ENCODE measurements at regions not wholly inside any gene's neighbourhood (a gene's known extent, or its start where the extent isn't known, plus 50 kb on each side); places are given as distances from the start of the nearest gene placed in this dataset.
"Not testable (repeated sequence)": the region's sequence is repeated elsewhere in the genome, so short reads cannot be mapped to it uniquely, and the experiment has no call there.

- FAIRE-seq = no peak
Observed at GRCh38 chr7:83824214-83824613, 175.3 kb upstream of the SEMA3E start.

- no peak for FAIRE-seq
Observed at GRCh38 chr7:83821866-83822265, 172.9 kb upstream of the SEMA3E start.

- FAIRE-seq = no peak
Observed at GRCh38 chr7:83820641-83821040, 171.7 kb upstream of the SEMA3E start.

DNA sequence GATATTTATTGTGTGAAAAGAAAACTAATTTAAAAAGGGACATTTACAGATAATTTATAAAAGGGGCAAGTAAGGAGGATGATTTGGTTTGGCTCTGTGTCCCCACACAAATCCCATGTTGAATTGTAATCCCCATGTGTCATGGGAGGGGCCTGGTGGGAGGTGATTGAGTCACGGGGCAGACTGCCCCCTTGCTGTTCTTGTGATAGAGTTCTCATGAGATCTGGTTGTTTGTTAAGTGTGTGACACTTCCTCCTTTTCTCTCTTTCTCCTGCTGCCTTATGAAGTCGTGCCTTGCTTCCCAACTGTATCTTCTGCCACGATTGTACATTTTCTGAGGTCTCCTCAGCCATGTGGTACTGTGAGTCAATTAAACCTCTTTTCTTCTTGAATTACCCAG is 171.0 kb upstream of the SEMA3E start:
- no peak for FAIRE-seq

GRCh38 chr7:83814480-83814879 is 165.5 kb upstream of the SEMA3E start:
- FAIRE-seq = no peak

GRCh38 chr7:83812563-83812962 is 163.6 kb upstream of the SEMA3E start:
- not testable (repeated sequence) for FAIRE-seq

DNA sequence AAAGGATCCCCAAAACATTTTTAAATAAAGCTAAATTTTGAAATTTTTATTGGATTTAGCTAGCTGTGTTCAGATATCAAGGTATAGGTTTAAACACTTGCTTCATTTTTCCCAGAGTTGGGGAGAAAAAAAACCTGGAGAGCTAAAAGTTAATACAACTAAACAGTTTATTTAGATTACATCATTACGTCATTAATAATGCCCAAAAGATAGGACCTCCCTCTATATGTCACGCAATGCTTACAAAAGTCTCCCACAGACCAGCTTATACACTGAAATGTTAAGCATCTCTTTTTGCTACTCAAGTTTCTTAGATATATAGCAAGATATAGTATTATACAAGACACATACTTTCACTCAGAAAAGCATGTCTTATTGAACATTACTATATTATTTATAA is 160.0 kb upstream of the SEMA3E start:
- no peak for FAIRE-seq

- FAIRE-seq = no peak
Observed at GRCh38 chr7:83807774-83808173, 158.8 kb upstream of the SEMA3E start.

DNA sequence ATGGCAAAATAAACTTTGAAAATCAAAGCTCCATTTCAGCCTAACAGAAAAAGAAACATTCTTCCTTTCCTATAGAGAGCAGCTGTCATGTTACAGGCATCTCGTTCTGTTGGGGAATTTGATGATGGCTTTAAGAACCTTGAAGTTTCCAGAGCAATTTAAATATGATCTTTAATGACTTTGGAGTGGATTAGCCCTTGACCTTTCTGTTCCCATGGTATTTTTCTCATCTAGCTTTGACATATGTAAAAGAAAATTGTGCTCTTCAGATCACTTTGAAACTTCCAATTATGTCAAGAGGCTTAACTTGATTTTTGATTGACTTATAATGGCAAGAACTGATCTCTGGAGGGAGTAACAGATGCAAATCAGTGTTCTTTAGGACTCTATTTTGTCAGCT is 157.6 kb upstream of the SEMA3E start:
- no peak for FAIRE-seq

GRCh38 chr7:83799333-83799732 is 150.4 kb upstream of the SEMA3E start:
- no peak for FAIRE-seq

GRCh38 chr7:83798489-83798888 is 149.6 kb upstream of the SEMA3E start:
- no peak for FAIRE-seq

DNA sequence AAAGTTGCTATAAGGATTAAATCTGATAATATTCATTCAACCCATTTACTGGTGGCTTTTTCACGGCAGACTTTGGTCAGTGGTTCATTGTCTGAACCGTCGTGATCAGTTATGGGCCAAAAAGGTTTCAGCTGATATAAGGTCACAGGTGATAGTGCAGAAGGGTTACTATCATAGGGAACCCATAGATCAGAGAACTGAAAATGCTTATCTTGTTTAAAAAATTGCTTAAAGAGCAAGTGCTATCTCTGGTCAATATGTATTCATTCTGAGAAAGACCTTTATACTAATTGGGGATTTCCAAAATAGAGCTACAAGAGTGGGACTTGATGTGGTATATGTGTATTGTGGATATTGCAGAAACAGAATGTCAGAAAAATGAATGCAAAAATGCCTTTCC is 147.8 kb upstream of the SEMA3E start:
- no peak for FAIRE-seq

GRCh38 chr7:83794829-83795228 is 145.9 kb upstream of the SEMA3E start:
- FAIRE-seq = no peak

DNA sequence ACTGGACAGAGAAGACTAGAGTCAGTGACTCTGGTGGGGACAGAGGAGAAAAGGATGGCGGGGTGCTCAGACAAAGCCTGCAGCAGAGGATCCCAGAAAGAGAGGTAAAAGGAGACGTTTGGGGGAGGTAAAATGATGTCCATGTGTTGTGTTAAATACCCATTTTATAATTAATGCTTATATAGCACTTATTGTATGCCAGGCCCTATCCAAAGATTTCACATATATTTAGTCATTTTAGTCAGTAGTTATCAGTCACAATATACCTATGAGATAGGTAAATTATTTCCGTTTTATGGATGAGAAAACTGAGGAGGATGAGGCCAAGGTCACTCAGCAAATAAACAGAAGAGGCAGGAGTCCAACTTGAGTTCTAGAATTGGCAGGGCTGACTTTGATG is 144.6 kb upstream of the SEMA3E start:
- no peak for FAIRE-seq

DNA sequence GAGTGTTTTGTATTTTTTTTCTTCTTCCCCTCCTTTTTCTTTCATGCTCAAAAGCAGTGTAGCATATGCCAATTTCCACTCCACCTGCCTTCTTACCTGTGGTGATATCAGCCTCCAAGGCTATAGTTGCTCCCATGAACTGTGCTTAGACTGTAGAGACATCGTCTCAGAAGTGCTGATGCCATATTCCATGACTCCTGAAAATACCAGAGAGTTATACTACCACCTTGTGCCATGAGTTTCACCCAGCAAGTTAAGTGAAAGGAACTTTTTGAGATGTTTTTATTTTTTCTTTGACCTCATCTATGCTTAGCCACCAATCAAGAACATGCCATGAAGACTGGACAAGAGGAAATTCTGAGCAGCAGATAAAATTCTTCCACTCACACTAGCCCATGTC is 142.8 kb upstream of the SEMA3E start:
- FAIRE-seq = no peak

- FAIRE-seq = no peak
Observed at GRCh38 chr7:83786858-83787257, 137.9 kb upstream of the SEMA3E start.

- FAIRE-seq = no peak
Observed at GRCh38 chr7:83782628-83783027, 133.7 kb upstream of the SEMA3E start.

DNA sequence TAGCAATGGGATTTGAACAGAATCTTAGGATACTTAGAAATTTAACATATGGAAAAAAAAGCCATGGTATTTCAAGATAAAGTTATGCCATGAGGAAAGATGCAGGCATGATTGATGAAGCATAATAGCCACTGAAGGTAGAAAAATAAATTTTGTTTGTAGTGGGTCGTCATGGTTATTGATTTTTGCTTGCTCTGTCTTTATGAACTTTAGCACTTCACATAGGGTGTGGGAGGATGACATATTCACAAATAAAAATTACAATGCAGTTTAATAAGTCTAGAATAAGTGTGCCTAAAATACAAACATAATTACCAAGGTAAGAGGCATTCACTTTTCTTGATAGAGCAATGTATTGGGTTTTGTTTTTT is 129.1 kb upstream of the SEMA3E start:
- no peak for FAIRE-seq

DNA sequence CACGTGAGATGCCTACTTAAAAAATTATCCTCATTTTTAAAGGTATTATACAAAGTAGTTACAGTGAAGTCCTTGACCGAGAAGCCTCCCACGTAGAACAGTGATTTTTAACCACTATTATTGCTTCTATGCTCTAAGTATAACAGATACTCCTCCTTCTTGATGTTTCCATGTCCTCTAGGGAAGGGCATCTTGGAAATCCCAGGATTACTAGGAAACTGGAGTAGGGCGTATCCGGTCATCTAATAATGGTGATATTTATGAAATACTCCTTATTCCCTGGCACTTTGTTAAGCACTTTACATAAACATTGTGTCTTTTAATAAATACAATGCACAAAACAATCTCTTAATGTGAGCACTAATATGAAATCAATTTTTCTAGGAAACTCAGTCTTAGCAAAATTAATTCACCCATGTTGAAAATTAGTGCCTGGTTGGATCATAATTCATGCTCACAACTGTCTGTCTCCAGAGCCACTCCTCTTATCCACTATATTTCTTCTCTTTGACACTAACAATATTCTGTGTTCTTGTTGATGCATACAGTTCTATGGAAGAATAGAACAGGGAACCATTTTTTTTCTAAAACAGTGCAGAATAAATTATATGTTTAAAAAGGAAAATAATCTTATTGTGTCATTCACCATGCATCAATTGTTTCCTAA is 128.6 kb upstream of the SEMA3E start:
- no peak for FAIRE-seq

GRCh38 chr7:83769407-83769806 is 120.5 kb upstream of the SEMA3E start:
- FAIRE-seq = no peak

- FAIRE-seq = no peak
Observed at GRCh38 chr7:83751217-83751616, 102.3 kb upstream of the SEMA3E start.

GRCh38 chr7:83749495-83749894 is 100.6 kb upstream of the SEMA3E start:
- FAIRE-seq = no peak

DNA sequence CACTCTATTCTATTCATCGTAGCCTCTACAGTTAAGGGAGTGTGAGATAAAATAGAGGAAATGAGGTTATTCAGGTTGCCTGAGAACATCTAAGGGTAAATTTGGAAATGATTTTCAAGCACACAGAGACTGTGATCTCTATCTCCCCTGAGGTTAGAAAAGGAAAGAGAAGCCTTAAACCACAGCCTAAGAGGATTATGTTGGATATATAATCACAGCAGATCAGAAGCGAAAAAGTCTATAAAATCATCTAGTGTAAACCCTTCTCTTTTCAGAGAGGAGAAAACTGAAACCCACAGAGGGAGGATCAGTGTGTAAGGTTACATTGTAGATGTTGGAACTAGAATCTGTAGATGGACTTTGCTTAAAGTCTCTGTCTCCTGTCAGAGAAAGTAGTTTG is 90.6 kb upstream of the SEMA3E start:
- no peak for FAIRE-seq

DNA sequence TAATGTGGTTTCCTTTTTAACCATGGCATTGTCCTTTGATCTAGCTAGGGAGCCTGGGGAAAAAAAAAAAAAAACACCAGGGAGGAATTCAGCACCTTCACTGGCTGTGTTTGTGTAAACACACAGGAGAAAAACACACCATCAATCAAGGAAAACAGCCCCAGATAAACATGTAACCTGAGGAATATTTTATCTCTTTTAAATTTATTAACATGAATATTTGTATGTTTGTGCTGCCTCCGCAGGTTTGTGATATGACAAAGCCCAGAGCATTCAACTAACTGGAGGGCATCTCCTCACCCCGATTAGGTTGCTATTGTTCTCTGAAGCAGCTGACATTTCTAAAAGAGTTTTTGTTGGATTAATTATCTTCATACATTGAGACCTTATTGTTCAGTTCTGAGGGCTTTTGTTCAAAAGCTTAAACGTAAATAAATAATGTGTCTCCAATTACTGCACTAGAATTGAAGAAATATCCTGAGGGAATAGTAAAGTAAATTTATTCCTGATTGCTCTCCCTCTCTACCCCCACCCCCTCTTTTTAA is 89.4 kb upstream of the SEMA3E start:
- FAIRE-seq = no peak

GRCh38 chr7:83732305-83732704 is 83.4 kb upstream of the SEMA3E start:
- no peak for FAIRE-seq
